H1 (cell line): ENCODE measurements at regions not wholly inside any gene's neighbourhood (a gene's known extent, or its start where the extent isn't known, plus 50 kb on each side); places are given as distances from the start of the nearest gene placed in this dataset.

Experiments used
- CTCF ChIA-PET: fragments of 300-600 bp; sonication (Branson Sonifier 250); formaldehyde crosslinking; loops from one replicate; lab custom pipeline; 2021; ENCODE audit not compliant: partially characterized antibody; lab: Charles Lee
- POLR2A ChIA-PET: fragments of 300-600 bp; sonication (Branson Sonifier 250); formaldehyde crosslinking; loops from one replicate; lab custom pipeline; 2021; ENCODE audit warnings: inconsistent platforms; ENCODE audit not compliant: partially characterized antibody; lab: Charles Lee
- DNase-seq, 2 experiments: peaks; one replicate each; pipeline versions ENCODE4 v3.0.0 to v3.0.0-alpha.2; 2010 to 2022; ENCODE audit warnings: low spot score in 2 of 2, low read depth in 1 of 2, mixed read lengths in 1 of 2
- FAIRE-seq: peaks from 2 replicates; lab custom pipeline; 2011; peaks lifted over from hg19 to GRCh38; lab: Jason Lieb, UNC
- H2AFZ ChIP-seq: 2 replicates; pipeline ENCODE4 v1.8.1; 2012; ENCODE audit warnings: low read length, inconsistent platforms
- H2AK5ac ChIP-seq: 2 replicates; pipeline ENCODE4 v1.6.1; 2013; ENCODE audit warnings: low read depth, low read length
- H2BK120ac ChIP-seq: replicated peaks from 2 replicates; pipeline ENCODE3; 2013; ENCODE audit warnings: low read depth, low read length, inconsistent platforms
- H2BK12ac ChIP-seq: 2 replicates; pipeline ENCODE4 v1.6.1; 2013; ENCODE audit warnings: low read depth, low read length
- H2BK15ac ChIP-seq: 2 replicates; pipeline ENCODE4 v1.6.1; 2013; ENCODE audit warnings: low read length
- H2BK20ac ChIP-seq: 2 replicates; pipeline ENCODE4 v1.6.1; 2013; ENCODE audit warnings: low read length
- H2BK5ac ChIP-seq: 2 replicates; pipeline ENCODE4 v1.6.1; 2013; ENCODE audit warnings: low read depth, low read length
- H3K14ac ChIP-seq: 2 replicates; pipeline ENCODE4 v1.6.1; 2013; ENCODE audit warnings: inconsistent platforms; ENCODE audit not compliant: insufficient read length
- H3K18ac ChIP-seq: 2 replicates; pipeline ENCODE4 v1.6.1; 2013; ENCODE audit warnings: low read length; ENCODE audit errors: extremely low read depth
- H3K23ac ChIP-seq: 2 replicates; pipeline ENCODE4 v1.6.1; 2013; ENCODE audit warnings: inconsistent platforms; ENCODE audit not compliant: insufficient read length
- H3K23me2 ChIP-seq: 2 replicates; pipeline ENCODE4 v1.6.1; 2013; ENCODE audit warnings: low read depth, low read length
- H3K27ac ChIP-seq: 2 replicates; pipeline ENCODE4 v1.6.1; 2011; ENCODE audit warnings: low read depth, low read length, inconsistent platforms
- H3K27me3 ChIP-seq, 4 experiments: replicated peaks in 1 of 4; 1 replicate in 1 of 4; 2 replicates in 3 of 4; pipeline versions ENCODE4 v1.6.1 to v1.8.1; 2011 to 2013; ENCODE audit warnings: low read length in 3 of 4, mild to moderate bottlenecking in 3 of 4, inconsistent platforms in 2 of 4, mixed read lengths in 2 of 4, moderate library complexity in 1 of 4; ENCODE audit not compliant: control insufficient read depth in 3 of 4, insufficient read depth in 3 of 4; ENCODE audit errors: extremely low read depth in 1 of 4
- H3K36me3 ChIP-seq, 4 experiments: 2 replicates each; pipeline versions ENCODE4 v1.6.1 to v1.8.1; 2011 to 2013; ENCODE audit warnings: mild to moderate bottlenecking in 4 of 4, low read length in 3 of 4, moderate library complexity in 2 of 4, control low read depth in 1 of 4, inconsistent platforms in 1 of 4; ENCODE audit not compliant: insufficient read depth in 4 of 4, control insufficient read depth in 2 of 4
- H3K4ac ChIP-seq: replicated peaks from 2 replicates; pipeline ENCODE3; 2013; ENCODE audit warnings: low read length, low read depth, mixed read lengths, inconsistent platforms; ENCODE audit not compliant: insufficient read length
- H3K4me1 ChIP-seq, 4 experiments: replicated peaks in 1 of 4; 1 replicate in 1 of 4; 2 replicates in 3 of 4; pipeline versions ENCODE4 v1.6.1 to v1.8.1; 2011 to 2013; ENCODE audit warnings: low read length in 3 of 4, inconsistent platforms in 2 of 4, mixed read lengths in 1 of 4; ENCODE audit not compliant: insufficient read depth in 4 of 4, control insufficient read depth in 3 of 4
- H3K4me2 ChIP-seq, 2 experiments: 2 replicates each; pipeline versions ENCODE4 v1.6.1 to v1.8.1; 2011 to 2013; ENCODE audit warnings: low read depth in 2 of 2, low read length in 2 of 2, control low read depth in 1 of 2, inconsistent platforms in 1 of 2, mild to moderate bottlenecking in 1 of 2; ENCODE audit not compliant: insufficient read depth in 1 of 2
- H3K4me3 ChIP-seq, 4 experiments: fragments of 200-600, 300-600 bp in 1 of 4; sonication (generic), shearing (Covaris generic), sonication (Bioruptor Twin) in 1 of 4; 2 replicates each; pipeline versions ENCODE4 v1.5.1 to v1.8.1; 2011 to 2016; ENCODE audit warnings: low read length in 4 of 4, low read depth in 3 of 4, control low read depth in 2 of 4, inconsistent platforms in 2 of 4, mild to moderate bottlenecking in 2 of 4, mixed read lengths in 1 of 4, moderate library complexity in 1 of 4; ENCODE audit not compliant: insufficient read depth in 2 of 4; ENCODE audit errors: extremely low read depth in 1 of 4
- H3K56ac ChIP-seq: replicated peaks from 2 replicates; pipeline ENCODE3; 2013; ENCODE audit warnings: low read depth, mild to moderate bottlenecking, mixed read lengths, low read length, inconsistent platforms; ENCODE audit not compliant: insufficient read length
- H3K79me1 ChIP-seq: 2 replicates; pipeline ENCODE4 v1.6.1; 2013; ENCODE audit warnings: low read depth, low read length, control low read depth
- H3K79me2 ChIP-seq, 2 experiments: 2 replicates each; pipeline versions ENCODE4 v1.6.1 to v1.8.1; 2012 to 2013; ENCODE audit warnings: low read length in 2 of 2, mild to moderate bottlenecking in 2 of 2, inconsistent platforms in 1 of 2; ENCODE audit not compliant: insufficient read depth in 2 of 2, control insufficient read depth in 1 of 2
- H3K9ac ChIP-seq, 4 experiments: replicated peaks in 1 of 4; 1 replicate in 1 of 4; 2 replicates in 3 of 4; pipeline versions ENCODE4 v1.6.1 to v1.8.1; 2011 to 2013; ENCODE audit warnings: low read depth in 3 of 4, low read length in 3 of 4, control low read depth in 2 of 4, mild to moderate bottlenecking in 2 of 4, moderate library complexity in 2 of 4, inconsistent platforms in 1 of 4; ENCODE audit errors: extremely low read depth in 1 of 4
- H3K9me3 ChIP-seq, 2 experiments: 2 replicates each; pipeline versions ENCODE4 v1.6.1 to v1.8.1; 2012 to 2013; ENCODE audit warnings: mild to moderate bottlenecking in 2 of 2, moderate library complexity in 2 of 2, control low read depth in 1 of 2, inconsistent platforms in 1 of 2, low read depth in 1 of 2, low read length in 1 of 2, mixed read lengths in 1 of 2; ENCODE audit not compliant: insufficient read depth in 2 of 2
- H4K20me1 ChIP-seq, 2 experiments: replicated peaks in 1 of 2; 2 replicates each; pipeline versions ENCODE3 to v1.8.1; 2011 to 2013; ENCODE audit warnings: inconsistent platforms in 2 of 2, low read length in 2 of 2, mild to moderate bottlenecking in 1 of 2; ENCODE audit not compliant: insufficient read depth in 2 of 2, control insufficient read depth in 1 of 2
- H4K5ac ChIP-seq: 2 replicates; pipeline ENCODE4 v1.6.1; 2013; ENCODE audit warnings: low read length, low read depth, mixed read lengths, inconsistent platforms; ENCODE audit not compliant: insufficient read length
- H4K8ac ChIP-seq: 2 replicates; pipeline ENCODE4 v1.8.0; 2013; ENCODE audit warnings: mild to moderate bottlenecking, moderate library complexity, low read length, inconsistent platforms; ENCODE audit not compliant: insufficient read depth; ENCODE audit errors: extremely low read depth
- H4K91ac ChIP-seq: replicated peaks from 2 replicates; pipeline ENCODE3; 2013; ENCODE audit warnings: low read length, mixed read lengths, inconsistent platforms; ENCODE audit not compliant: insufficient read length
- BACH1 ChIP-seq: IDR thresholded peaks from 2 replicates; pipeline ENCODE4 v1.6.1; 2012; ENCODE audit warnings: low read length, improper control_type of control experiment
- CHD2 ChIP-seq: IDR thresholded peaks from 2 replicates; pipeline ENCODE4 v1.6.1; 2012; ENCODE audit warnings: low read length, improper control_type of control experiment
- CREB1 ChIP-seq: IDR thresholded peaks from 2 replicates; pipeline ENCODE4 v1.6.1; 2012; ENCODE audit warnings: inconsistent platforms
- EZH2 ChIP-seq: fragments of 200-600 bp; sonication (generic); IDR thresholded peaks from 2 replicates; pipeline ENCODE4 v1.7.1; 2012; ENCODE audit warnings: low read depth, mild to moderate bottlenecking, moderate library complexity, low read length, inconsistent platforms; ENCODE audit not compliant: severe bottlenecking
- JUND ChIP-seq: IDR thresholded peaks from 2 replicates; pipeline ENCODE4 v1.6.1; 2011; ENCODE audit warnings: mild to moderate bottlenecking, improper control_type of control experiment, low read length
- NRF1 ChIP-seq: IDR thresholded peaks from 2 replicates; pipeline ENCODE4 v1.6.1; 2011; ENCODE audit warnings: mild to moderate bottlenecking, low read depth, low read length, improper control_type of control experiment
- SP1 ChIP-seq: IDR thresholded peaks from 2 replicates; pipeline ENCODE4 v1.6.1; 2011; ENCODE audit warnings: low read depth, low read length
- SP4 ChIP-seq: IDR thresholded peaks from 2 replicates; pipeline ENCODE4 v1.6.1; 2012; ENCODE audit warnings: low read length, inconsistent platforms
- TBP ChIP-seq: IDR thresholded peaks from 2 replicates; pipeline ENCODE4 v1.6.1; 2011; ENCODE audit warnings: low read depth, low read length, improper control_type of control experiment
- WGBS, 2 experiments: shearing (Covaris generic) in 1 of 2; methylation state at CpG; one replicate each; pipeline versions ENCODE4 v1.1.6 to v1.1.7; 2013 to 2015; ENCODE audit warnings: low lambda C conversion rate in 2 of 2, mixed read lengths in 2 of 2, inconsistent platforms in 1 of 2, low coverage in 1 of 2, missing lambda C conversion rate in 1 of 2; ENCODE audit not compliant: insufficient replicate concordance in 2 of 2, insufficient coverage in 1 of 2, insufficient read length in 1 of 2; ENCODE audit errors: extremely low coverage in 1 of 2, missing lambda C conversion rate in 1 of 2; 5-methylcytosine and 5-hydroxymethylcytosine counted together

DNA sequence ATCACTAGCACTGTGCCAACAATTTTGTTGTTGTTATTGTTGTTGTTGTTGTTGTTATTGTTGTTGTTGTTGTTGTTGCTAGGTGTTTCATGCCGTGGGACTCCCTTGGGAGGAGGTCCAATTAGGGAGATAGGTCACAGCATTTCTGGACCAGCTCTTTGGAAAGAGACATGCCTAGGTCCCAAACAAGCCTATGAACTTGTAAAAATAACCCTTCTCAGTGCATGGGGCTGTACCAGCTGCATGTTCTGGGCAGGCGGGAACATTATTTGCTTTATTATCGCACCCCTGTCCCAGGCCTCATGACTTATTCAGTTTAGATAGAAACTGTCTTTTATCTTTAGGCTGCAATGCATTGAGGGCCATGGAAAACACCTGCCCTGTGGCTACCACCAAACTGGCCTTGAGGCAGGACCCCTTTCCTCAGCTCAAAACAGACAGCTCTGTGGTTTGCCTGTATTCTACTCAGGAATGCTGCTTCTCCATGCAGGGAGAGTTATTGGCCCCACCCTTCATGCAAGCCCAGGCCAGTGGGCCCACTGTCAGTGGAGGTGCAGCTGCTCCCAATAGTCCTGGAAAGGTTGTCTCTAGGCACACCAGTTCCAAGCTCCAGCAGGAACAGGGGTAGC, 386.5 kb upstream of the BRINP3 start:
- H3K27ac ChIP-seq, result no peak overlapping the region
- H2BK5ac ChIP-seq, result no peak overlapping the region
- H3K27me3 ChIP-seq, result no peaks in the 10 kb centered on the region
- H3K23me2 ChIP-seq, result no peaks in the 10 kb centered on the region
- H4K5ac ChIP-seq, result no peak overlapping the region
- WGBS, 2 experiments, result 86% methylated on average over 3 of the region's 3 CpGs; no CpG with 5 or more reads in 1 of the 2 experiments
- no peak overlapping the region for H2AK5ac ChIP-seq
- no peak overlapping the region for H3K14ac ChIP-seq
- no peak for FAIRE-seq
- TF ChIP-seq SP4 (no peak), CREB1 (no peak), CHD2 (no peak), TBP (no peak), NRF1 (no peak), SP1 (no peak), JUND (no peak), EZH2 (no peak), BACH1 (no peak)
- TF ChIP-seq, all 59 proteins: peak for 0
- Histone ChIP-seq H3K18ac (no peak overlapping the region), H3K23ac (no peak overlapping the region), H3K4me2 (no peak overlapping the region), H2AFZ (peak overlapping the region; percentile 75; the same call in 1 of the 2 replicates), H3K79me2 (no peaks in the 10 kb centered on the region), H3K4me1 (no peaks in the 10 kb centered on the region), H3K36me3 (no peaks in the 10 kb centered on the region; a peak in 1 of 8 replicates), H4K91ac (no peak overlapping the region), H2BK20ac (no peak overlapping the region), H4K8ac (no peak overlapping the region), H4K20me1 (no peaks in the 10 kb centered on the region), H3K4me3 (no peak overlapping the region), H3K9me3 (0 out of 4 replicates have a peak, but pooled peaks cover under 1 to 5% of the 10 kb centered on the region in 2 experiments), H3K9ac (no peak overlapping the region), H3K79me1 (no peaks in the 10 kb centered on the region), H2BK12ac (0 out of 2 replicates have a peak overlapping the region, but pooled peaks have one; percentile 50), H2BK120ac (no peak overlapping the region), H3K56ac (no peak overlapping the region), H3K4ac (no peak overlapping the region), H2BK15ac (no peak overlapping the region)
- DNase-seq, result no peak
- ChIA-PET POLR2A (no interaction called here), CTCF (interaction anchor here (0.7 to 1.8 kb wide), 4 partner anchors 10 to 263 kb away, joined by 3 to 7 read pairs (median 4); no protein-coding TSS in a partner anchor)
